Fibroblast of skin of abdomen (primary cell): ENCODE measurements at regions not wholly inside any gene's neighbourhood (a gene's known extent, or its start where the extent isn't known, plus 50 kb on each side); places are given as distances from the start of the nearest gene placed in this dataset.
"Not testable (repeated sequence)": the region's sequence is repeated elsewhere in the genome, so short reads cannot be mapped to it uniquely, and the experiment has no call there.

Experiments
- DNase-seq: peaks from one replicate; pipeline ENCODE4 v3.0.0-alpha.2; 2013

GRCh38 chr1:229015806-229016205 is 255.1 kb upstream of the RAB4A start:
- DNase-seq = no peak

- DNase-seq = no peak
Measured at GRCh38 chr1:229017091-229017490, 253.8 kb upstream of the RAB4A start.

- DNase-seq = no peak
Measured at GRCh38 chr1:229018674-229019295, 252.1 kb upstream of the RAB4A start.

- no peak for DNase-seq
Measured at GRCh38 chr1:229019663-229020271, 251.1 kb upstream of the RAB4A start.

- not testable (repeated sequence) for DNase-seq
Measured at GRCh38 chr1:229021034-229021433, 249.9 kb upstream of the RAB4A start.

GRCh38 chr1:229022595-229023333 is 248.1 kb upstream of the RAB4A start:
- DNase-seq = no peak

GRCh38 chr1:229023651-229024300 is 247.1 kb upstream of the RAB4A start:
- DNase-seq = no peak

- peak; percentile 90 for DNase-seq
Measured at GRCh38 chr1:229024528-229025130, 246.3 kb upstream of the RAB4A start.

- DNase-seq = no peak
Measured at GRCh38 chr1:229025576-229025975, 245.3 kb upstream of the RAB4A start.

GRCh38 chr1:229027158-229027557 is 243.8 kb upstream of the RAB4A start:
- no peak for DNase-seq

- peak; percentile 50 for DNase-seq
Measured at GRCh38 chr1:229027622-229028182, 243.2 kb upstream of the RAB4A start.

- DNase-seq = peak; percentile 29
Measured at GRCh38 chr1:229028544-229028943, 242.4 kb upstream of the RAB4A start.

GRCh38 chr1:229028987-229029878 is 241.7 kb upstream of the RAB4A start:
- DNase-seq = peak; percentile 13

- DNase-seq = no peak
Measured at GRCh38 chr1:229029879-229030235, 241.1 kb upstream of the RAB4A start.

GRCh38 chr1:229030630-229031029 is 240.3 kb upstream of the RAB4A start:
- no peak for DNase-seq

GRCh38 chr1:229031061-229031460 is 239.8 kb upstream of the RAB4A start:
- DNase-seq = no peak

GRCh38 chr1:229031481-229032341 is 239.2 kb upstream of the RAB4A start:
- DNase-seq = no peak

GRCh38 chr1:229032375-229032774 is 238.5 kb upstream of the RAB4A start:
- peak; percentile 22 for DNase-seq

- no peak for DNase-seq
Measured at GRCh38 chr1:229033480-229033879, 237.4 kb upstream of the RAB4A start.

GRCh38 chr1:229034342-229034741 is 236.6 kb upstream of the RAB4A start:
- no peak for DNase-seq
